Activated naive CD4-positive, alpha-beta T cell treated with anti-CD3 and anti-CD28 coated beads for 36 hours (primary cell): ENCODE measurements at regions not wholly inside any gene's neighbourhood (a gene's known extent, or its start where the extent isn't known, plus 50 kb on each side); places are given as distances from the start of the nearest gene placed in this dataset.
A peak's percentile ranks its signal among the peaks of the same experiment; 100 is the strongest.
"Not testable (repeated sequence)": the region's sequence is repeated elsewhere in the genome, so short reads cannot be mapped to it uniquely, and the experiment has no call there.

Experiments used
- CTCF ChIA-PET: fragments of 350-600 bp; sonication (Branson Sonifier 250); formaldehyde crosslinking; loops from one replicate; lab custom pipeline; 2021; ENCODE audit warnings: antibody characterized with exemption; lab: Charles Lee
- DNase-seq: peaks from one replicate; pipeline ENCODE4 v3.0.0-alpha.2; 2020
- H3K27ac Mint-ChIP-seq: one replicate; pipeline ENCODE4 v1.8.0; 2021; ENCODE audit warnings: mild to moderate bottlenecking, mixed read lengths
- H3K27me3 Mint-ChIP-seq: one replicate; pipeline ENCODE4 v1.8.0; 2021; ENCODE audit warnings: low read depth, mixed read lengths
- H3K36me3 Mint-ChIP-seq: one replicate; pipeline ENCODE4 v1.8.0; 2021; ENCODE audit warnings: low read depth, mixed read lengths
- H3K4me1 Mint-ChIP-seq: one replicate; pipeline ENCODE4 v1.8.0; 2021; ENCODE audit warnings: low read depth, mixed read lengths
- H3K4me3 Mint-ChIP-seq: one replicate; pipeline ENCODE4 v1.8.0; 2021; ENCODE audit warnings: mild to moderate bottlenecking, moderate library complexity, mixed read lengths
- H3K9me3 Mint-ChIP-seq: one replicate; pipeline ENCODE4 v1.8.0; 2021; ENCODE audit warnings: mixed read lengths
- intact Hi-C: fragments of 100-400 bp; cut with micrococcal nuclease; formaldehyde crosslinking; loops from one replicate; pipeline ENCODE4 v1.15.1; 2023

GRCh38 chr7:1355568-1356340 lies 103.5 kb downstream of the MICALL2 start:
- Mint-ChIP-seq H3K27me3 (peaks cover 4% of the 10 kb centered on the region), H3K36me3 (no peaks in the 10 kb centered on the region), H3K4me1 (no peaks in the 10 kb centered on the region), H3K9me3 (no peaks in the 10 kb centered on the region), H3K4me3 (no peak overlapping the region), H3K27ac (no peak overlapping the region)
- CTCF ChIA-PET: no interaction called here
- intact Hi-C loops: no loop called here
- no peak for DNase-seq

DNA sequence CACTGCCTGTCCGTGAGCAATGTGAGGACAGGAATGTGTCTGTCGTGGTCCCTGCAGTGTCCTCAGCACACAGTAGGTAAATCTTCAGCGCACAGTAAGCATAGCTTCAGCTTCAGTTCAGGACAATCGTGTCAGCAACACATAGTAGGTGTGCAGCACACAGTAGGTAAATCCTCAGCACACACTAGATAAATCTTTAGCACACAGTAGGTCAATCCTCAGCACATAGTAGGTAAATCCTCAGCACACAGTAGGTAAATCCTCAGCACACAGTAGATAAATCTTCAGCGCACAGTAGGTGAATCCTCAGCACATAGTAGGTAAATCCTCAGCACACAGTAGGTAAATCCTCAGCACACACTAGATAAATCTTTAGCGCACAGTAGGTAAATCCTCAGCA lies 102.4 kb downstream of the MICALL2 start:
- DNase-seq, H3K36me3 Mint-ChIP-seq, H3K4me3 Mint-ChIP-seq, CTCF ChIA-PET, H3K27ac Mint-ChIP-seq, intact Hi-C loops, H3K4me1 Mint-ChIP-seq, H3K9me3 Mint-ChIP-seq, H3K27me3 Mint-ChIP-seq: not testable (repeated sequence)

- H3K27me3 Mint-ChIP-seq, H3K4me1 Mint-ChIP-seq, H3K9me3 Mint-ChIP-seq, H3K4me3 Mint-ChIP-seq, DNase-seq, intact Hi-C loops, H3K36me3 Mint-ChIP-seq, CTCF ChIA-PET, H3K27ac Mint-ChIP-seq: not testable (repeated sequence)
Measured at GRCh38 chr7:1357260-1357600, 102.0 kb downstream of the MICALL2 start.

DNA sequence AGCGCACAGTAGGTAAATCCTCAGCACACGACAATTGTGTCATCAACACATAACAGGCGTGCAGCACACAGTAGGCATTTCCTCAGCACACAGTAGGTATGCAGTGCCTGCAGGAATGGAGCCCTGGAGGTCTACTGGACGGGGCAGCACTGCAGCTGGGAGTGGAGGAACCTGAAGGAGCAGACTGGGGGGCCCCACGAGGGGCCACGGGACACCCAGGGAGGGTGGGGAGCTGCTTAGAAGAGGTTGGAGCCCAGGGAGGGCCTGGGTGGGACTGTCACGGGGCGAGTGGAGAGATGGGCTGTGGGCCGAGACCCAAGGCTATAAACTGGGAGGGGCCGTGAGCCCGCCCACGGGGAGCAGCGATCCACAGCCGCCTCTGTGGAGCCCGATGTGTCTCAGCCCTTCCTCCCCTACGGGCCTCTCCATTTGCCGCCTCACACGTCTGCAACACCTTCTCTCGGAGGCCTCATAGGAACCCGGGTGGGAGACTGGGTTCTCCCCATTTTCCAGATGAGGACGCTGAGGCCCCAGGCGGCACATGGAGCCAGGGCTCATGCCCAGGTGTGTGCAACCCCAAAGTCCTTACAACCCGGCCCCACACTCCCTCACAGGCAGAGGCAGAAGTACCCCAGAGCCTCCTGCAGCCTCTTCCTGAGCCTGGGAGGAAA lies 101.5 kb downstream of the MICALL2 start:
- CTCF ChIA-PET: no interaction called here
- DNase-seq: peak; percentile 9
- Mint-ChIP-seq H3K4me3 (no peak overlapping the region), H3K27ac (no peak overlapping the region), H3K4me1 (no peaks in the 10 kb centered on the region), H3K27me3 (peaks cover 4% of the 10 kb centered on the region), H3K9me3 (no peaks in the 10 kb centered on the region), H3K36me3 (no peaks in the 10 kb centered on the region)
- intact Hi-C loops: no loop called here

GRCh38 chr7:1358376-1359050 lies 100.8 kb downstream of the MICALL2 start:
- H3K4me1 Mint-ChIP-seq: no peaks in the 10 kb centered on the region

DNA sequence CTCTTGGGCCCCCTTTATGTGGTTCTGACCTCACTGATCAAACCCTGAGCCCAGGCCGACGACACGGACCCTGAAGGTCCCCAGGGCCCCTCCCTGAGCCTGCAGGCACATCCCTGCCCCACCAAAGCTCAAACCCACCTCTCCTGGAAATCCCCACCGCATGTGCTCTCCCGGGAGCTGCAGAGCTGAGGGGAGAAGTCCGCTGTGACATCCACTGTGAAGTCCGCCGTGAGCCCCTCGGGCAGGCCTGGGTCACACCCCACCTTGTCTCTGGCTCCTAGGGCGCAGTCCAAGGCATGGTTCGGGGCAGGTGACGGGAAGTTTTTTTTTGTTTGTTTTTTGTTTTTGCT lies 100.2 kb downstream of the MICALL2 start:
- no peaks in the 10 kb centered on the region for H3K36me3 Mint-ChIP-seq
- no peak overlapping the region for H3K4me3 Mint-ChIP-seq
- no peaks in the 10 kb centered on the region for H3K4me1 Mint-ChIP-seq
- no peaks in the 10 kb centered on the region for H3K9me3 Mint-ChIP-seq
- intact Hi-C loops: no loop called here
- peaks cover 4% of the 10 kb centered on the region for H3K27me3 Mint-ChIP-seq
- DNase-seq: no peak
- CTCF ChIA-PET: no interaction called here
- H3K27ac Mint-ChIP-seq: no peak overlapping the region

More at GRCh38 chr7:1358376-1359050, 100.8 kb downstream of the MICALL2 start:
- Mint-ChIP-seq H3K27me3 (peaks cover 4% of the 10 kb centered on the region), H3K36me3 (no peaks in the 10 kb centered on the region), H3K4me3 (no peak overlapping the region), H3K27ac (no peak overlapping the region), H3K9me3 (no peaks in the 10 kb centered on the region)
- intact Hi-C loops: no loop called here
- CTCF ChIA-PET: no interaction called here
- DNase-seq: no peak

- no peaks in the 10 kb centered on the region for H3K4me1 Mint-ChIP-seq
- no peak for DNase-seq
- no peak overlapping the region for H3K4me3 Mint-ChIP-seq
- intact Hi-C loops: no loop called here
- no peak overlapping the region for H3K27ac Mint-ChIP-seq
- CTCF ChIA-PET: no interaction called here
- no peaks in the 10 kb centered on the region for H3K9me3 Mint-ChIP-seq
- peaks cover 4% of the 10 kb centered on the region for H3K27me3 Mint-ChIP-seq
- no peaks in the 10 kb centered on the region for H3K36me3 Mint-ChIP-seq
Measured at GRCh38 chr7:1359681-1360485, 99.4 kb downstream of the MICALL2 start.

DNA sequence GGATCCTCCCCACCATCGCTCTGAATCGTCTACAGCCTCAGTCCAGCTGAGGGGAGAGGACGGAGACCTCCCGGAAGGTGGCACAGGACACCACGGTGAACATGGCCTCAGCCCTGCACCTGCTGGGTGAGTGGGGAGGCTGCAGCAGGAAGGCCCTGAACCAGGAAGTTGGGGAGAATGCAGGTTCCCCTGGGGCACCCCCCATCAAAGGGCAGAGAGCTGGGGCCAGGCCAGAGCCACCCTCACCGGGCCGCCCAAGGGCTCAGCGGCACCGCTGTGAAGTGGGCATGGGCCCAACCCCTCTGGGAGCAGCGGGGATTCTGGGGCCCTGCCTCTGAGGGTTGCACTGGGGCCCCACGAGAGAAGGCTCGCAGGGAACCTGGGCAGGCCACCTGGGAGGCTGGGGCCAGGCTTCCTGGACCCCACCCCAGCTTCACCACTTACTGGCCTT lies 98.7 kb downstream of the MICALL2 start:
- Mint-ChIP-seq H3K4me3 (no peak overlapping the region), H3K36me3 (no peaks in the 10 kb centered on the region), H3K9me3 (peaks cover under 1% of the 10 kb centered on the region), H3K27me3 (peaks cover 4% of the 10 kb centered on the region), H3K4me1 (no peaks in the 10 kb centered on the region), H3K27ac (no peak overlapping the region)
- no peak for DNase-seq
- CTCF ChIA-PET: no interaction called here
- intact Hi-C loops: no loop called here

DNA sequence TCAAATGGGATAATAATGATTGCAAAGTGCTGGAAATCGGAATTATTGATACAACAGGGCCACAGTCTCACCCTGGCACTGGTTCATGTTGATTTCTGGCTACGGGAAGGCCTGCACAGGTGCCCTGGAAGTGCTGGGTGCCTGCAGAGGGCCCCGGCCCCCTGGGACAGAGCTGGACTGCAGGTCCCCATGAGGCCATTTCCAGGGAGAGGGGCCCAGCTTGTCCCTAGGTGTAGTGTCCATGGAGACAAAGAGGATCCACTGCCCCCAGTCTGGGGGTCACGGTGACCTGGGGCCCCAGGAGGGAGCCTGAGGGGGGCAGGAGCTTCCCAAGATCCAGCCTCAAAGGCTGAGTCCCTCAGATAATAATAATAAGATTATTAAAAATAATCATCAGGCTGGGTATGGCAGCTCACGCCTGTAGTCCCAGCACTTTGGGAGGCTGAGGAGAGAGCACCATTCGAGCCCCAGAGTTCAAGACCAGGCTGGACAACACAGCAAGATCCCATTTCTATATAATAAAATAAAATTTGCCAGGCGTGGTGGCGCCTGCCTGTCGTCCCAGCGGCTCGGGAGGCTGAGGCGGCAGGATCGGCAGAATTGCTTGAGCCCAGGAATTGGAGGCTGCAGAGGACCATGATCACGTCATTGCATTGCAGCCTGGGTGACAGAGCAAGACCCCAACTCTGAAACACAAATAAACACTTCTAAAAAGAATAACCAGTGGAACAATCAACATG lies 98.1 kb downstream of the MICALL2 start:
- CTCF ChIA-PET: no interaction called here
- H3K4me1 Mint-ChIP-seq: no peaks in the 10 kb centered on the region
- H3K27ac Mint-ChIP-seq: no peak overlapping the region
- peaks cover 7% of the 10 kb centered on the region for H3K27me3 Mint-ChIP-seq
- peaks cover 2% of the 10 kb centered on the region for H3K36me3 Mint-ChIP-seq
- DNase-seq: no peak
- H3K9me3 Mint-ChIP-seq: peaks cover 7% of the 10 kb centered on the region
- no peak overlapping the region for H3K4me3 Mint-ChIP-seq
- intact Hi-C loops: no loop called here

DNA sequence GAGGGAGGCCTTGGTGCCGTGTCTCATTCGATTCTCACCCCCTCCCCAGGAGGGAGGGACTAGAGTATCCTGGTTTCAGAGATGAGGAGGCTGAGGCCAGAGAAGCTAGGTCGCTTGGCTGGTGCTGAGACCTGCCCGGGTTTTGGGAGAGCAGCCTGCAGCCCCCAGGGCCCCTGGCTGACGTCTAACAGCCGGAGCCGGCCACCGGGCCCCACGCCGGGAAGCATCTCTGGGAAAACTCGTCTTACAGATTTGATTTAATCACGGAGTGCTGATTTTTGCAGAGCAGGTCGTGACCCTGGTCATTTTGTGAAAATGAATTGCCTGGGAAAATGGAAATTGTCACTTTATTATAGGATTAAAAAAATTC lies 97.5 kb downstream of the MICALL2 start:
- H3K27ac Mint-ChIP-seq: no peak overlapping the region
- H3K4me1 Mint-ChIP-seq: no peaks in the 10 kb centered on the region
- peaks cover 2% of the 10 kb centered on the region for H3K36me3 Mint-ChIP-seq
- H3K9me3 Mint-ChIP-seq: peaks cover 7% of the 10 kb centered on the region
- H3K27me3 Mint-ChIP-seq: peaks cover 7% of the 10 kb centered on the region
- no peak overlapping the region for H3K4me3 Mint-ChIP-seq
- DNase-seq: no peak
- CTCF ChIA-PET: no interaction called here
- intact Hi-C loops: no loop called here

GRCh38 chr7:1362301-1362700 lies 97.0 kb downstream of the MICALL2 start:
- Mint-ChIP-seq H3K9me3 (peaks cover 7% of the 10 kb centered on the region), H3K27me3 (peaks cover 9% of the 10 kb centered on the region), H3K4me3 (no peak overlapping the region), H3K27ac (no peak overlapping the region), H3K36me3 (peaks cover 2% of the 10 kb centered on the region), H3K4me1 (no peaks in the 10 kb centered on the region)
- intact Hi-C loops: no loop called here
- DNase-seq: no peak
- CTCF ChIA-PET: no interaction called here
